Fibroblast of skin of right quadriceps (primary cell): ENCODE measurements at regions not wholly inside any gene's neighbourhood (a gene's known extent, or its start where the extent isn't known, plus 50 kb on each side); places are given as distances from the start of the nearest gene placed in this dataset.

ENCODE experiments used
- DNase-seq: peaks from one replicate; pipeline ENCODE4 v3.0.0-alpha.2; 2013

- no peak for DNase-seq
Observed at GRCh38 chr2:234334756-234335155, 162.1 kb downstream of the ARL4C start.

DNA sequence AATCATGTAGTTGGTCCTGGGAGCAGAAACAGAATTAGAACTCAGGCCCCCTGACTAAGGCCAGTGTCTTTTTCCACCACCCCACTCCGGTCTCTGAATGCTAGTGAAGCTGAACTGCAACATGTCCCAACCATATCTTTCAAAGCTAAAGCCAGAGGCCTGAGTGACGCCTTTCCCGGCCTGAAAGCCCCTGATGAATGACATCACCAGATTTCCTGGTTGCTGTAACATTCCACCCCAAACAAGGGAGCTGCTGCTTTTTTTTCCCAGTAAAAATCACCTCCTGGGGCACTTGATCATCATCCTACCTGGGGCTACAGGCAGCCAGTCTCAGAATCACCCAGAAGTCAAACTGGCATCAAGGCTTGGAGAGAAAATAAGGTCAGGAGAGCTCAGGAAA is 162.7 kb downstream of the ARL4C start:
- peak; percentile 36 for DNase-seq

- no peak for DNase-seq
Observed at GRCh38 chr2:234333168-234334130, 163.4 kb downstream of the ARL4C start.

GRCh38 chr2:234331966-234332365 is 164.9 kb downstream of the ARL4C start:
- DNase-seq = no peak

- DNase-seq = no peak
Observed at GRCh38 chr2:234331566-234331965, 165.3 kb downstream of the ARL4C start.

- DNase-seq = no peak
Observed at GRCh38 chr2:234330902-234331301, 166.0 kb downstream of the ARL4C start.

GRCh38 chr2:234329202-234329960 is 167.5 kb downstream of the ARL4C start:
- peak; percentile 18 for DNase-seq

- DNase-seq = no peak
Observed at GRCh38 chr2:234328444-234328990, 168.4 kb downstream of the ARL4C start.

DNA sequence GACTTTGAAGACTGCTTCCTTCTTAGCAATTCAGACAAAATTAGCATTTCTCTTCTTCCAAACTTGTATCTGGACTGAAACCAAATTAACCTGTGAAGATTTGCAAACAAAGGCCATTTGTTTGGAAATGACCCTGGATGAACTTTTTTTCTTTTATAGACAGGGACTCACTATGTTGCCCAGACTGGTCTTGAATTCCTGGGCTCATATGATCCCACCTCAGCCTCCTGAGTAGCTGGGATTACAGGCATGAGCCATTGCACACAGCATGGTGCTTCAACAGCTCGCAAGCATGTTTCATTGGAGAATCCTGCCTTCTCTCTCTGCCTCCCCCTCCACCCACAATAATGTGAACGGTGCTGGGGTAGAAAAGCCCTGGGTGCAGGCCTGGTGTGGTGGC is 170.2 kb downstream of the ARL4C start:
- DNase-seq = no peak

- DNase-seq = no peak
Observed at GRCh38 chr2:234324116-234324515, 172.8 kb downstream of the ARL4C start.

DNA sequence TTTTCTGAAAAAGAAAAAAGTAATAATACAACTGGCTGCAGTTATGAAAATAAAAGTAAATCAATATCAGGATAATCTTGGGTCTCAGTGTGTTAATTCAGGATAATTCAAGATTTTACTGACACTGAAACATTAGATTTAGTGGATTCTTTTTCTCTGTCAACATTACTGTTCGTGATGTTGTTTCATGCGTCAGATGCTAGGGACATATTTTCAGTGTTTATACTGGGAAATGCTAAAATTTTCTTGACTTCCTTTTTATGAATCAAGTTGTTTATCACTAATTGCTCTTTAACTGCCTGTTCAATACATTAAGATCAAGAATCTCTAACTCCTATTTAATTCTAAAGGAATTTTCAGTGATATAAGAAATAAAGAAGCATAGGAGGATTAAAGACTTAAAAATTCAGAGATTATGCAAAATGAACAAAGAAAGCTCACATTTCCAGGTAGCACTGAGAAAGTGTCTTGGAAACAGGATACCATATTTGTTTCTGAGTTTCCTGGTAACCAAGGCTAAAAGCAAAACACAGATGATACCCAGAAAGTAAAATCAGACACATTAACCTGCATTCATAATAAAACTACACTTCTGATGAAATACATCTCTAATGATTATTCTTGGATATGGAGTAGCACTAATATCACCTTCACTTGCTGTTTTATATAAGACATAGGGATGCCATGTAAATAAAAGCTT is 174.0 kb downstream of the ARL4C start:
- DNase-seq = no peak

- no peak for DNase-seq
Observed at GRCh38 chr2:234320066-234320465, 176.8 kb downstream of the ARL4C start.

DNA sequence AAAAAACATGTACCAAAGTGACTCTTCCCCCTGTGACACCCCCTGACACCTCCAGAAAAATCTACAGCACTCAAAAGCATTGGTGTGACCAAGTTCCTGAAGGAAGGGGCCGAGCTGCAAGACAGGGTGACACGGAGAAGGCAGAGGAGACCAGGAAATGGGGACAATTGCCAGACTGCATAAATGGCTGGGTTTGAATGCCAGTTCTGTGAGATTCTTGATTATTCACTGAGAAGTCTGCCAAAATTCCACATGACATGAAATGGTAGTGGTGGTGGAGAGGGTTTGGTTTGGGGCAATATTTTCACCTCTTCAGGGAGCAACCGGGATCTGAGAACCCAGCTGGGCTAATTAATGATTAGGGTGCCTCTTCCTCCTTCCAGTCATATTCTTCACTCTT is 178.5 kb downstream of the ARL4C start:
- DNase-seq = no peak

DNA sequence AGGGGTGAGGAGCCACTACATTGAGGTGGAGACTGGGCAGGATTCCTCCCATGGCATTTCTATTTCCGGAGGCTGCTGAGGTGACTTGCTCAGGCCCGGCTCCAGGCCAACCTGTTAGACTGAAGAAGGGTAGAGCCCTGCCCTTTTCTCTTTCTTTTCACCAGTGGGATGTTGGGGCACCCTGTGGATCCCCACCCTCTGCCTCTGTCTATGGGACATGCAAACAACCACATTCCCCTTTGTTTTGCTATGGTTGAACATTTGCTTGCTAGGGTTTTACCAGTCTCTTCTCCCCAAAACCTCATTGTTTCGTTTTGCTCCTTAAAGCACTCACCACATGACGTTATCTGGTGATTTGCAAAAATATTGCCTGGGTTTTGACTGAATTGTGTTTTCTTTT is 183.3 kb downstream of the ARL4C start:
- no peak for DNase-seq

DNA sequence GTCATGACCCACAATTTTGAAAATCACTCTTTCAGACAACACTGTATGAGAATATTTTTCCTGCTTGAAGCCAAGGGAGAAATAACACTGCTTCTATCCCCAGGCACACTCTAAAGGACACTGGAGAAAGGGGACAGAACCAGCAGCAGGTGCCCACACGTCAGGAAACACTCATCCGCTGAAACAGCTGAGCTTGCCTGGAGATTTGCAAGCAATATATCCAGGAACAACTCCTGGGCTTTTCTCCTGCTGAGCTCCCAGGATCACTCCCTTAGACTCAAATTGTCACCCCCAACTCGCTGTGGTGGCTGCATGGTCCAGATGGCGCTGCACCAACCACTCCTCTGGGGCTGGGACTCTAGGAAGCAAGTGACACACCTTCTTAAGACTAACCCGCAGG is 186.7 kb downstream of the ARL4C start:
- DNase-seq = no peak

DNA sequence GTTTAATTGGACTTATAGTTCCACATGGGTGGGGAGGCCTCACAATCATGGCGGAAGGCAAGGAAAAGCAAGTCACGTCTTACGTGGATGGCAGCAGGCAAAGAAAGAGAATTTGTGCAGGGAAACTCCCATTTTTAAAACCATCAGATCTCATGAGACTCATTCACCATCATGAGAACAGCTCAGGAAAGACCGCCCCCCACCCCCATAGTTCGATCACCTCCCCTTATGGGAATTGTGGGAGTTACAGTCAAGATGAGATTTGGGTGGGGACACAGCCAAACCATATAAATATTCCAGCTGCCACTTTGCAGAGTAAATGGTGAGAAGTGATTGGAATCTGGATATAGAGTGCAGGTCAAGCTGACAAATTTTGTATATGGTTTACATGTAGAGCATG is 187.4 kb downstream of the ARL4C start:
- DNase-seq = no peak

DNA sequence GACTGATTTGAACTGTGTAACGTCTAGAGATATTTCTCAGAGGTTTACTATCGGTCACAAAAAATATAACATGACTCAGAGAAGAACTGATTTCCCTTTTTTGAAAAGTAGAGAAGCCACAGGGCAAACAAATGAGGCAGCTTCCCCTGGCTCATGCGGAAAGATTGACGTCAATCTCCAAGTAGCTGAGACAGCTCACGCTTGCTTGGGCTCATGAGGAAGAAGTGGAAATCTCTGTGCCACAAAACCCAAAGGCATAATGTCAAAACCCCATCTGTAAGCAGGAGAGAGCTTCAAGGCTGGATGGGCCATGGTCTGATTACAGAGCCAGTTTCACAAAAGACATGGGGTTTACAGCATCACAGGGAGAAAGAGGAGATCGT is 188.1 kb downstream of the ARL4C start:
- peak; percentile 66 for DNase-seq

DNA sequence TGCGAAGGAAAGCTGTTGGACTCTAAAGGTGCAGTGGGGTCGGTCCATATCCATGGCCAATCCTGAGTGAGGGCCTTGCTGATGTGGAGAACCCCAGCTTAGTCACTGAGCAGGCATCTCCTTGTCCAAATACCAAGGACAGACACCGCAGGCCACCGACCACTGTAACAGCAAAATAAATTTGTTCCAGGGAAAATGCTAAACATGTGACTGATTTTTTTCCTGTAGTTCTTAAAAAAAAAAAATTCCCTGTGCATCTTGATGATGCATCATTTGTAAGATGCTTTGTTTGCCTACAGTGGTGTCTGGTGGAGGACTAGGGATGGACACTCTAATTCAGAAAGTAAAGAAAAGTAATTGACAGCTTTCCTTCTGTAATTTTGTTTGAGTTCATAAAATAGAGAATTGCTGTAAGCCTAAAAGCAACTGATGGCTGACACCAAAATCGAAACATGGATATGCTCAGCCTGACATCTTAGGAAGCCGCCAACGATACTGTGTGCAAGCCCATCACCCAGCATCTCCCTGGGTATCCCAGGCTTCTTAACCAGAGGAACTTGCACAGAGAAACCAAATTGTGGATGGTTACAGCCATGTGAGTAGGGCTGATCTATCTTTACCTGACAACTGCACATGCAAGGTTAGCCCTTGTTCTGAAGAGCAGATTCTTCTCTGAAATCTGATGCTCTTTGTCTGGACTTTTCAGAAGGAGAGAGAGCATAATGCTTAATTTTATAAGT is 188.6 kb downstream of the ARL4C start:
- DNase-seq = peak; percentile 33

DNA sequence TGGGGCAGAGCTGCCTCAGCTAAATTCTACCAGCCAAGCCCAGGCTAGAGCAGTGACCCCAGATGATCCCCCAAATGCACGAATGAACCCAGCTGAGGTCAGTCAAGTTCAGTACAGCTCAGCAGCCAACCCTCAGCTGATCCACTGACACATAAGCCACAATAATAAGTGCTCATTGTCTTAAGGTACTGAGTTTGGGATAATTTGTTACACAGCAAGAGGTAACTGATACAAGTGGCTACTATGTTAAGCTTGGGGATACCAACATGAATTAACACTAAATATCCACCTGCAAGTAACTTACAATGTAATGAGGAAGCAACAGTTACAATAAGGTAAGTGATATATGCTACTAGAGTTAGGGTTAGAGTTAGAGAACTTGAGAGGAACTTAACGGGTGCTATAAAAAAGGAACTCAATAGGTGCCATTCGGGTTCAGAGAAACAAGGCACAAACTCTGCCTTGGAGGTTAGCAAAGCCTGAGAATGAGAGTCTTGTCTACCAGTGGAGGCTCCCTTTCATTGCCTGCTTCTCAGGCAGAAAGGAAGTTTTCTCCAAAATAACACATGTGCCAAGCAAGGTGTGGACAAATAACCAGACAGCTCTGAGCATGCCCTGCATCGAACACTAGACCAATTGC is 189.4 kb downstream of the ARL4C start:
- no peak for DNase-seq

GRCh38 chr2:234306426-234307173 is 190.3 kb downstream of the ARL4C start:
- no peak for DNase-seq

GRCh38 chr2:234305846-234306245 is 191.0 kb downstream of the ARL4C start:
- DNase-seq = peak; percentile 47
